Fibroblast of upper back skin (primary cell): ENCODE measurements at regions not wholly inside any gene's neighbourhood (a gene's known extent, or its start where the extent isn't known, plus 50 kb on each side); places are given as distances from the start of the nearest gene placed in this dataset.
A peak's percentile ranks its signal among the peaks of the same experiment; 100 is the strongest.

Experiments
- DNase-seq: peaks from one replicate; pipeline ENCODE4 v3.0.0-alpha.2; 2013

- DNase-seq: no peak
Measured at GRCh38 chr10:14389981-14390590, 59.4 kb upstream of the FRMD4A start.

GRCh38 chr10:14385596-14386593 lies 55.2 kb upstream of the FRMD4A start:
- DNase-seq: peak; percentile 84

GRCh38 chr10:14384915-14385314 lies 54.2 kb upstream of the FRMD4A start:
- no peak for DNase-seq

GRCh38 chr10:14384116-14384730 lies 53.5 kb upstream of the FRMD4A start:
- peak; percentile 71 for DNase-seq

- DNase-seq: no peak
Measured at GRCh38 chr10:14383266-14383665, 52.5 kb upstream of the FRMD4A start.

GRCh38 chr10:14382531-14382930 lies 51.8 kb upstream of the FRMD4A start:
- DNase-seq: no peak

- DNase-seq: no peak
Measured at GRCh38 chr10:14382022-14382421, 51.3 kb upstream of the FRMD4A start.

- no peak for DNase-seq
Measured at GRCh38 chr10:14381475-14381874, 50.8 kb upstream of the FRMD4A start.

GRCh38 chr10:14380746-14381145 lies 50.0 kb upstream of the FRMD4A start:
- no peak for DNase-seq
